Activated CD4-positive, alpha-beta T cell treated with anti-CD3 and anti-CD28 coated beads, Interleukin-2, amount 50 U/mL, for 48 hours (primary cell): ENCODE measurements at regions not wholly inside any gene's neighbourhood (a gene's known extent, or its start where the extent isn't known, plus 50 kb on each side); places are given as distances from the start of the nearest gene placed in this dataset.
"Not testable (repeated sequence)": the region's sequence is repeated elsewhere in the genome, so short reads cannot be mapped to it uniquely, and the experiment has no call there.

Experiments used
- DNase-seq, 2 experiments: peaks; one replicate each; pipeline ENCODE4 v3.0.0-alpha.2; 2020

- no peak for DNase-seq
Measured at GRCh38 chr13:61214551-61214950, 201.1 kb downstream of the PCDH20 start.

DNA sequence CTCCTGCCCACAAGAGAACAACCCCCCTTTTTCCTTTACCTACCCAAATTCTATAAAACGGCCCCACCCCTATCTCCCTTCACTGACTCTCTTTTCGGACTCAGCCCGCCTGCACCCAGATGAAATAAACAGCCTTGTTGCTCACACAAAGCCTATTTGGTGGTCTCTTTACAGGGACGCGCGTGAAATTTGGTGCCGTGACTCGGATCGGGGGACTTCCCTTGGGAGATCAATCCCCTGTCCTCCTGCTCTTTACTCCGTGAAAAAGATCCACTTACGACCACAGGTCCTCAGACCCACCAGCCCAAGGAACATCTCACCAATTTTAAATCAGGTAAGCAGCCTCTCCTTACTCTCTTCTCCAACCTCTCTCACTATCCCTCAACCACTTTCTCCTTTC lies 209.8 kb downstream of the PCDH20 start:
- DNase-seq: not testable (repeated sequence)

GRCh38 chr13:61204025-61204424 lies 211.6 kb downstream of the PCDH20 start:
- no peak for DNase-seq

DNA sequence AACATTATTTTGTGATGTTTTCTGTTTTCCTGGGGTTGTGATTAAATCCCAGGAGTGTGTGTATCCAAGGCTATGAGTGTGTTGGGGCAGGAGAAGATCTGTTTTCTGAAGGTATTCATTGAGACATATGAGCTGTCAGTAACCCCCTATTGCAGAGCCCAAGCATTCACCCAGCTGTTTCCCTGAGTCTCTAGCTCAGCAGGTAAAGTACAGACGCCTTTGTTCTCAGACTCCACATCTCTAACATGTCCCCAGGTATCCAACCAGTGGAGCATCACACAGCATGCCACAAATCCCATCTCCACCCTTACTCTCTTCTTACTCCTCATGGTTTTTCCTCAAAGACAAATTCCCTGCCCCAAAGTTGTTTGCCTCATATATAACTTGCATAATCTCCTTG lies 213.6 kb downstream of the PCDH20 start:
- DNase-seq: no peak

DNA sequence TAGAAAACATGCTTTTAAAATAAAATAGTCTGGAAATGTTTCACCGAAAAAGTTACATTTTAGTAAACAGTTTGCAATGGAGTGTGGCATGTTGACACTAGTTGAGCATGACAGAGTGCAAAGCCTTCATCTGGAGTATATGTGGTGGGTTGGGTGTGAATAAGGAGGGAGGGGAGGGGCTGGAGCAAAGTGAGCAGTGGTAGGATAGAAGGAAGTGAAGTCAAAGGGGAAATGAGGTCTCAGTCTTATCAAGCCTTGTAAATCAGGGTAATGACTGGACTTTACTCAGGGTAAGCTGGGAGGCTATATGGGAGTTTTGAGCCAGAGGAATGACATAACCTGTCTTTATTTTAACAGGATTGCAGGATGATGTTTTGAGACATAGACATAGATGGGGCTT lies 222.8 kb downstream of the PCDH20 start:
- DNase-seq: no peak

DNA sequence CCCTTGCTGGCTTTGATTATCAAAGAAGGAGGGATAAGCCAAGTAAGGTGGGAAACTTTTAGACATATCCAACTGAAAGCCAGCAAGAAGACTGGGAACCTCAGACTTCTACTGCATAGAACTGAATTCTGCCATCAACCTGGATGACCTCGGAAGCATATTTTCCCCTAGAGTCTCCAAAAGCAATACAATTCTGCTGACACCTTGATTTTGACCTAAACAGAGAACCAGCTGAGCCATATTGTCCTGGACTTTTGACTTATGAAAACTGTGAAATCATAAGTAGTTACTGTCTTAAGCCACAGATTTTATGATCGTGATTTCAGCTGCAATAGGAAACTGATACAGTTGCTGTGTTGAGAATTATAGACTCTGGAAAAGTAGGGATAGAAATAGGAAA lies 227.6 kb downstream of the PCDH20 start:
- no peak for DNase-seq

- no peak for DNase-seq
Measured at GRCh38 chr13:61187471-61187870, 228.2 kb downstream of the PCDH20 start.

DNA sequence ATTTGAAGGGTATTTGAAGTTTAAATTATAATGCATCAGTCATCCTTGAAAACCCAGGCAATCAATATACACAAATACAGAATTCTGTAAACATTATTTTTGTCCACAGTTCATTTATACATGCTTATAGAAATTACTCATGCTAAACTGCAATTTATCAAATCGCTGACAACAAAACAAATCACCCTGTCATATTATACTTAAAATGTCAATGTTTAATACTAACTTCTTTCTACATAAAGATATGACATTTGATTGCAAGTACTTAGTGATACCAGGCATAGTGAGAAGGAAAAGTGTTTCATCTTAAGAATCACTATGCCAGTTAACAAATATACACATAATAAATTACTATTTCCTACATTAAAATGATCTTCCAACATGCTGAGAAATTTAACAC lies 232.0 kb downstream of the PCDH20 start:
- DNase-seq: no peak

GRCh38 chr13:61180234-61180633 lies 235.4 kb downstream of the PCDH20 start:
- DNase-seq: no peak

- DNase-seq: no peak
Measured at GRCh38 chr13:61179741-61180140, 235.9 kb downstream of the PCDH20 start.

GRCh38 chr13:61170856-61171255 lies 244.8 kb downstream of the PCDH20 start:
- DNase-seq: no peak

GRCh38 chr13:61162636-61163035 lies 253.0 kb downstream of the PCDH20 start:
- no peak for DNase-seq

- DNase-seq: no peak
Measured at GRCh38 chr13:61162106-61162505, 253.5 kb downstream of the PCDH20 start.

GRCh38 chr13:61156753-61157152 lies 258.9 kb downstream of the PCDH20 start:
- DNase-seq: no peak

GRCh38 chr13:61151062-61151461 lies 264.6 kb downstream of the PCDH20 start:
- no peak for DNase-seq

DNA sequence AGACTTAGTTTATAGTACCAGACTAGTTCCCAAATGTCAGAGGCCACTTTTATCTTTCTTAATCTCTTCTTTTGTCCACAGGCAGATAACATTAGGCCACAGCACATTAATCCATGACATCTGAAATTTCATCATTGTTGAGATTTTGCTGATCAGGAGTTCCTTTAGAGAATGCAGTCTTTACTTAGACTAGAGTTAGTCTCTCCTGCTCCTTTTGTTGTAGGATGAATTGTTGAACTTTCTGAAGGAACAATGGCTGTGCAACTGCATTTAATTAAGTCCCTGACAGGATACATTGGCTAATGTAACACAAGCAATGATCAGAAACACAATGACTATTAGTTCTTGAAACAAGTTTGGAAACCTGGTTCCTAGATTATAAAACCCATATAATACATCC lies 266.3 kb downstream of the PCDH20 start:
- DNase-seq: no peak

GRCh38 chr13:61148691-61149315 lies 266.8 kb downstream of the PCDH20 start:
- no peak for DNase-seq

DNA sequence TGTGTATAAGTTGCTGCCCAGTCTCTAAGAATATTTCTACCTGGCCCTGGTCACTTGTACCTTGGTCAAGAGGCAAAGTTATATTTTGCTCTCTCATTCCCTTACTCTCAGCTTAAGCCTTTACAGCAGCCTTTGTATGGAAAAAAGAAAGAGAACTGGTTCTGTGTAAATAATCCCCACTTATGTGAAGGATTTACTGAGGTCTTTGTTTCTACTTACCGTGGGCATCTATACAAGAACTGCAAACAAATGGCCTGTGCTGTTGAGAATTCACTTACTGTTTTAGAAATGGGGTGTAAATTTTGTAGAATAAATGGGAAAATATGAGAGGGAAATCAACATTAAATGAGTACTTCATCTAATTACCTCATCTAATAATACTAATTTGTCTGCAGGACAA lies 267.4 kb downstream of the PCDH20 start:
- DNase-seq: no peak

DNA sequence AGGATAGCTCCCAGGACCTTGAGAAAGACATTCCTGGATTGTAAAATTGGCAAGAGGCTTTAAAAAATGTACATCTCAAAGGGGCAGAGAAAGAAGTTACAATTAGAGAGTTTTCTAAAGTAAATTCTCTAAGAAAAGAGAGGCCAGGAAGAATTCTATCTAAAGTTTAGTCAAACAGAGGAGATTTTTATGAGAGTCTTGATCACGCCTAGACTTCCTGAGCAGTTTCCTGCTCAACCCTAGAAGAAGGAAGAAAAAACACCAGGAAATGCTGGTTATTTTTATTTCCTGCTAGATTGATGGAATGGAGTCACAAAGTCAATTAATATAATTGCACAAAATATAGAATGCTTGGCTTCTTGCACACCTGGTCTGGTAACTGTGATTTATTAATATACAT lies 269.1 kb downstream of the PCDH20 start:
- DNase-seq: no peak

- no peak for DNase-seq
Measured at GRCh38 chr13:61146158-61146557, 269.5 kb downstream of the PCDH20 start.

DNA sequence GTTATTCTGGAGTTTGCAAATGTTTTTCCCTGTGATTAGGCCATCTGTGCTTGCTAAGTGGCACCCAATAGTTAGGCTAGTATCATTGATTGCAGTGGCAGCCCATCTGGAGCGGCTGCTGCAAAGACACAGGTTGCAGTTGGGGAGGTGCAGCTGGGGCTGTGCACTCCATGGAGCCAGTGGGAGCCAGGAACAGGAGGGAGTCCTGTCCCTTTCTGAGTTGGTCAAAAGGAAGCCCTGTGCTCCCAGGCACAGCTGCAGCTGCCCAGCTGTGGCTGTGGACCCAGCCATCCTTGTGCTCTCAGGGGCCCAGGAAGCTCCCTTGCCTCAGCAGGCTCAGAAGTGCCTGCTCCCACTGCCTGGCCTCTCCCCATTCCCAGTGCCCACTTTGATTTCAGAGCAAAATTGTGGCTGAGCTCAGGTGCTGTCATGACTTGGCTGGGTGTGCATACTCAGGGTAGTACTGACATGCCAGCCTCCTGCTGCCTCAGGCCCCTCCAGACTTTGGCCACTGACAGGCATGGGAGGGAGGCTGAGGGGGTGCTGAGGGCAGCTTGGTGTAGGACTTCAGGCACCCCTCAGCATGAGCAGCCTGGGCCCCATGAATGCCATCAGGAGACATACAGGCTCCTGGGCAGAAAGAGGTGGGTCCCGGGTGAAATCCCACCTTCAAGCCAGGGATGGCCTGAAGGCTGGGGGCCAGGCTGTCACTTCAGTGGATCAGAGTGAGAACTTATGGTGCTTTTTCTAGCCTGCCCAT lies 270.6 kb downstream of the PCDH20 start:
- DNase-seq: no peak

GRCh38 chr13:61144301-61144700 lies 271.3 kb downstream of the PCDH20 start:
- no peak for DNase-seq

GRCh38 chr13:61142506-61142905 lies 273.1 kb downstream of the PCDH20 start:
- no peak for DNase-seq

- no peak for DNase-seq
Measured at GRCh38 chr13:61138857-61139256, 276.8 kb downstream of the PCDH20 start.

DNA sequence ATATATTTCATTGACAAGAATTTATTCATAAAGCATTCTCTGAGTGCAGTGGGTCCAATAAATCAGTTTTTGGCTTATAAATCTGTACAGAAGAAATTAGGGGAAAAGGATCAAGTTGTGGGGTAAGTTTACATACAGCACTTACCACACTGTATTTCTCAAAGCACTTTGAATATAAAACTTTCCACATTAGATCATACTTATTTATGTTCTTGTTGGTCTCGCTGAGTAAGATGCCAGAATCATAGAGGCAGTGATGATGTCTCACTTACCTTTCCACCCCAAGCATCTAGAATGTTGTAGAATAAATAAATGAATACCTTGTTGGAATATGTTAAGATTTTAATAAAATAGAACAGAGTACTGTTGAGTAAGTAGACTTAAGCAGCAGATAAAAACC lies 279.1 kb downstream of the PCDH20 start:
- no peak for DNase-seq
